Transverse colon (tissue), 4 donors: ENCODE measurements at regions not wholly inside any gene's neighbourhood (a gene's known extent, or its start where the extent isn't known, plus 50 kb on each side); places are given as distances from the start of the nearest gene placed in this dataset.

Source experiments
- POLR2A ChIP-seq: fragments of 450-650 bp; IDR thresholded peaks from one replicate; pipeline ENCODE4 v1.6.1; 2016; ENCODE audit warnings: antibody characterized with exemption, mild to moderate bottlenecking, moderate library complexity
- POLR2AphosphoS5 ChIP-seq, 3 donors: sonication (generic); formaldehyde crosslinking; IDR thresholded peaks; one replicate each; pipeline ENCODE4 v1.6.1; 2016; ENCODE audit warnings: antibody characterized with exemption in 3 of 3
- TF ChIP-seq, protein P1 (sequence below), 5 experiments: fragments of 200-600 bp in 3 of 5; fragments of 450-650 bp in 2 of 5; sonication (generic) in 3 of 5; IDR thresholded peaks; 1 replicate in 2 of 5; 2 replicates in 3 of 5; pipeline ENCODE4 v1.5.1; 2016 to 2017; ENCODE audit warnings: antibody characterized with exemption in 5 of 5, inconsistent platforms in 3 of 5, mild to moderate bottlenecking in 2 of 5, moderate library complexity in 1 of 5

DNA sequence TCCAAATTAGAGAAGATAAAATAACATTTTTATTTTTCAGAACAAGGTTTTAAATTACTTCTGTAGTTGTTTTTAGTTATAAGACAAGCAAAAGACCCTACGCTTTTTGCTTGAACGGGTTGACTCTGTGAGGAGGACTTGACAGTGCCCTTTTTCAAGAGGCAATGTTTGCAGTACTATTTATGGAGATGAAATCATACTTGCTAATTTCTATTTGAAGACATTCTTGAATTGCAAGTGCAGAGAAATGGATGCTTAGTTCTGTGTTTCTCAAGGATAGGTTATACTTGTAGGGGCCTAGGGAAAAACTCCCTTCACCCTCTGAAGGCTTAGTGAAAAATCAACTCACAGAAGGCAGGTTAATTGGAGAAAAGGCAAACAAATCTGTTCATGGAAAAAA, 1229.5 kb downstream of the REEP3 start:
- TF ChIP-seq, protein P1, sequence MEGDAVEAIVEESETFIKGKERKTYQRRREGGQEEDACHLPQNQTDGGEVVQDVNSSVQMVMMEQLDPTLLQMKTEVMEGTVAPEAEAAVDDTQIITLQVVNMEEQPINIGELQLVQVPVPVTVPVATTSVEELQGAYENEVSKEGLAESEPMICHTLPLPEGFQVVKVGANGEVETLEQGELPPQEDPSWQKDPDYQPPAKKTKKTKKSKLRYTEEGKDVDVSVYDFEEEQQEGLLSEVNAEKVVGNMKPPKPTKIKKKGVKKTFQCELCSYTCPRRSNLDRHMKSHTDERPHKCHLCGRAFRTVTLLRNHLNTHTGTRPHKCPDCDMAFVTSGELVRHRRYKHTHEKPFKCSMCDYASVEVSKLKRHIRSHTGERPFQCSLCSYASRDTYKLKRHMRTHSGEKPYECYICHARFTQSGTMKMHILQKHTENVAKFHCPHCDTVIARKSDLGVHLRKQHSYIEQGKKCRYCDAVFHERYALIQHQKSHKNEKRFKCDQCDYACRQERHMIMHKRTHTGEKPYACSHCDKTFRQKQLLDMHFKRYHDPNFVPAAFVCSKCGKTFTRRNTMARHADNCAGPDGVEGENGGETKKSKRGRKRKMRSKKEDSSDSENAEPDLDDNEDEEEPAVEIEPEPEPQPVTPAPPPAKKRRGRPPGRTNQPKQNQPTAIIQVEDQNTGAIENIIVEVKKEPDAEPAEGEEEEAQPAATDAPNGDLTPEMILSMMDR (IDR thresholded peaks at IDR 0.05), result no peak
- TF ChIP-seq POLR2AphosphoS5 (IDR thresholded peaks at IDR 0.05) (no peak), POLR2A (no peak)
